Globus pallidus (tissue), 1 donor: ENCODE measurements at regions not wholly inside any gene's neighbourhood (a gene's known extent, or its start where the extent isn't known, plus 50 kb on each side); places are given as distances from the start of the nearest gene placed in this dataset.
"Not testable (repeated sequence)": the region's sequence is repeated elsewhere in the genome, so short reads cannot be mapped to it uniquely, and the experiment has no call there.

ENCODE experiments used
- DNase-seq: peaks from one replicate; pipeline ENCODE4 v3.0.0-alpha.2; 2015; ENCODE audit warnings: low spot score

DNA sequence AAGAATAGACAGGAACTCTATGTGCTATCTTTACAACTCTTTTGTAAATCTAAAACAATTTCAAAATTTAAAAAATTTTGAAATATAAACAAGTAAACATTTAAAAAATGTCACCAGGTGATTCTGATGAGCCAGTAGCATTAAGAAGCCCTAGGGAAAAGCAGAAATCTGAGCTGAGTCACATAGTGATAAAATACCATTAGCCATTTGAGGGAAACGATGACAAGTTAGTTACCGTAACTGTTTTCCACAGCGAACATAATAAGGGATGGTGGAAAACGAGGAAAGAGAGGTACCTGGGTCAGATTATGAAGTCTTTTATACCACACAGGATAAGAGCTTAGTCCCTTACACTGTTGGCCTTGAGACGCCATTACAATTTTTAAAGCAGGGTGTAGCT lies 55.5 kb downstream of the PRR15 start:
- DNase-seq = no peak

DNA sequence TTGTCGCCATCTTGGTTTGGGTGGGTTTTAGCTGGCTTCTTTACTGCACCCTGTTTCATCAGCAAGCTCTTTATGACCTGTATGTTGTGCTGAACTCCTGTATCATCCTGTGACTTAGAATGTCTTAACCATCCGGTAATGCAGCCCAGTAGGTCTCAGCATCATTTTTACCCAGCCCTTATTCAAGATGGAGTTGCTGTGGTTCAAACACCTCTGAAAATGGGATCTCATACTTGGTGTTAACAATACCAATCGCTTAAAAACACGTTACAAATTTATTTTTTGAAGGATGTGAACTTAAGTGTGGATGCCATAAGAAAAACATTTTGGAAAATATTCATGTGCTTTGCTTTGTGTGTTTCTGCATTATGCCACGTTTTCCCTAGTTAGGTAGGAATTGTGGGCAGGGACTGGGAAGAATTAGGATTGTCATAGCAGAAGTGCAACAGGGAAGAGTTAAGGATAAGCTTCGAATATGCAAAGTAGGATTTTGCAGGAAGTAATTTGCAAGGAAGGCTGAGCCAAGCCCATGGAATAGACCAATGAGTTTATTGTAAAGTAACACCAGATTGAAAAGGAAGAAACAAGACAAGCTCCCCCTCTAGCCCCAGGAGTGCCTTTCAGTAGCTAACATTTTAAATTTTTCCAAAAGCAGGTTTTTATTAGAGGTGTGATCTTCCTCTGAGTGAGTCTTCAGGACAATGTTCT lies 56.4 kb downstream of the PRR15 start:
- DNase-seq = no peak

DNA sequence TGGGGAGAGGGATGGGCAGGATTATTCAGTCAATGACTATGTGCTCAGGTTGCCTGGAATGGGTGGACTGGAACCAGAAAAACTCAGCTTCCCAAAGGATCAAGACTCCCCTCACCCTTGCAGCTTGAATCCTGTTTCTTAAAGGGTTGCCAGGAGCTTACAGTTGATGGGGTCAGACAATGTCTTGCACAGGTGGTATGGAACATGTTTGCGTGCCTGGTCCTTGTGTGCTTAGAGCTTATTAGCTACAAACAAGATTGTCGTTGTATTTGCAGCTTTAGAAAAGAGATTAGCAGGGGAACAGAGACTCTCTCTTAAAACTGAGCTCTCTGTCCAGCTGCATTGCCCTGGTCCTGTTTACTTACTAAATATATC lies 56.9 kb downstream of the PRR15 start:
- DNase-seq = no peak

GRCh38 chr7:29622335-29623265 lies 59.0 kb downstream of the PRR15 start:
- no peak for DNase-seq

- no peak for DNase-seq
Observed at GRCh38 chr7:29623973-29624372, 60.3 kb downstream of the PRR15 start.

GRCh38 chr7:29626730-29627129 lies 63.1 kb downstream of the PRR15 start:
- DNase-seq = no peak

DNA sequence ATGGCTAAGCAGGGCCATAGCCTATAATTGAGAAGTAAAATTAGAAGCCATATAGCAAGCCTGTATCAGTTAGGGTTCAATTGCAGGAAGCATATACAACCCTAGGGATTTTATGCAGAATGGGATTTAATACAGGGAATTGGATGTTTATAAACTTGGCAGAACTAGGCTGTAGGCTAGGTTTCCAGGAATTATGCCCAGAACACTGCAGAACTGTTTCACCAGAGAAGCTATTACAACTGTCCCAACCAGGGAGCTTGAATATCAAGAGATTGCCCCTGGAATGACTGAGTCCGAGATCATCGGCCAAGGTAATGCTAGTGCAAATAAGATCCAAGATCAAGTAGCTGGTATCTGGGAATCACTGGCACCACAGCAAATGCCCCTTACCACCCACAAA lies 64.0 kb downstream of the PRR15 start:
- DNase-seq = no peak

- DNase-seq = no peak
Observed at GRCh38 chr7:29629507-29629906, 65.9 kb downstream of the PRR15 start.

GRCh38 chr7:29635067-29636008 lies 71.7 kb downstream of the PRR15 start:
- peak; percentile 60 for DNase-seq

GRCh38 chr7:29636009-29636351 lies 72.3 kb downstream of the PRR15 start:
- DNase-seq = no peak

GRCh38 chr7:29637374-29637773 lies 73.7 kb downstream of the PRR15 start:
- no peak for DNase-seq

DNA sequence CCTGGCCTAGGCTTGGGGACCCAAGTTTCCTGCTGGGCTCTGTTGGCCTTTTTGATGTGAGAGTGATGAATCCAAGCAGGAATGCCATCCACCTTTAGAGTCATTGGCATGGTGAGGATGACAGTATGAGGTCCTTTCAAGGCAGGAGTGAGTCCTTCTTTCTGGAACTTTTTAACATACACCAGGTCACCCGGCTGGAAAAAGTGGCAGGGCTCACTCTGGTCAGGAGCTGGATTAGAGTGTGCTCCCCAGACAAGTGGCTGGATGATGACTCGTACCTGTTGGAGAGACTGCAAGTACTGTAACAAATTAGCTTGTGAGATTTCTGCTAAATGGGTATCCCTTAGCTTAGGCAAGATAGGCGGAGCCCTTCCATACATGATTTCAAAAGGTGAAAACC lies 75.2 kb downstream of the PRR15 start:
- DNase-seq = not testable (repeated sequence)

GRCh38 chr7:29639386-29639785 lies 75.8 kb downstream of the PRR15 start:
- DNase-seq = no peak

DNA sequence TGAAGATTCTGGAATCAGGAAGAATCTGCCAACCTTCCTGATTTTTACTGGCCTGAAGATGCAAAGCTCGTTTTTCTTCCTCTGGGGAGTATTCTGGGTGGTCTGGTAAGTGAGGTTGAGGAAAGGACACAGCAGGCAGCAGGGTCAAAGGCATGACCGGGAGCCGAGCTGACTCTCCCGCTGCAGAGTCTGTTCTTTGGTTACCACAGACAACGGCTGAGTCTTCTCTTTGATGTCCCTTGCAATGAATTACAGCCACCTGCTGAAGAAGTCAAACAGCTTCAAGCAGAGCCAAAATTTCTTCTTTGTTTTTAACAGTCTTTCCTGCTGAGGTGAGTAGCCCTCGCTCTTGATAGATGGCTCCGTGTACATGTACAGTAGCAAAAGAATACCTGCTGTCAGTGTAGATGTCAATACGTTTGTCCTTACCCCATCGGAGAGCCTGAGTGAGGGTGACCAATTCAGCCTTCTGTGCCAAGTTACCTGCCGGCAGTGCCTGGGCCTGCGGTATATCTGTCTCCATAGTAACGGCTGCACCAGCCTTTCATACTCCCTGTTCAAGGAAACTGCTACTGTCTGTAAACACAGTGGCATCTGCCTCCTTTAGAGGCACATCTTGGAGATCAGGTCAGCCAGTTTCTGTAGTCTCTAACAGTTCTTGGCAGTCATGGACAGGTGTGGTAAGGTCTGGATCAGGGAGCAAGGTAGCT lies 76.4 kb downstream of the PRR15 start:
- no peak for DNase-seq

DNA sequence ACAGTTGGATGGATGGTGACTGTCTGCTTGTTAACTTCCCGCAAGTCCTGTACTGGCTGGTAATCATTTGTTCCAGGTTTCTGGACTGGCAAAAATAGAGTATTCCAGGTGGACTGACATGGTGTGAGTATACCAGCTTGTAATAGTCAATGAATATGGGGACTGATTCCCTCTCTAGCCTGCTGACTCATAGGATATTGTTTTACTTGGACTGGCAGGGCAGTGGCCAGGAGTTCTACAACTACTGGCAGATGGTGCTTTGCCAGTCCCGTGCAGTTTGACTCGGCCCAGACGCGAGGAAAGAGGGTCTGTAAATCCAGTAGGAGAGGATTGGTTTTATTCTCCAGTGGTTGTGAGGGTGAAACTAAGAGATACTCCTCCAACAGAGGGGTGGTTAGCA lies 78.0 kb downstream of the PRR15 start:
- DNase-seq = no peak

GRCh38 chr7:29642494-29643155 lies 79.0 kb downstream of the PRR15 start:
- DNase-seq = no peak

DNA sequence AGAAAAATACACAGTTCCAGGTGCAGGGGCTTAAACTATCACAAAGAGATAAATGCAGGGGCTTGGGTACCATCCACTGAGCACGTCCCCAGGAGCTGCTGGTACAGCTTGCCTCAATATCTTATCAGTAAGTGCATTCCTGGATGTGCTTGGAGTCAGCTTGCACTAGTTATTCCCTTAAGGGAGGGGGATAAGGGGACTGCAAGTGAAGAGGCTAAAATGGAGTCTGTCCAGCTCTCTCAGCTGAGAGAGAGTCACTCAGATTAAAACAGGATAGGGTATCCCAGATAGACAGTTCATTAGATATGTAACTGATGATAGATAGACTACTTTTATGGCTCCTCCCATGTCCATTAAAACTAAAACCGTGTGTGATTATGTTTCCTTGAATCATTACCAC lies 82.5 kb downstream of the PRR15 start:
- DNase-seq = not testable (repeated sequence)

DNA sequence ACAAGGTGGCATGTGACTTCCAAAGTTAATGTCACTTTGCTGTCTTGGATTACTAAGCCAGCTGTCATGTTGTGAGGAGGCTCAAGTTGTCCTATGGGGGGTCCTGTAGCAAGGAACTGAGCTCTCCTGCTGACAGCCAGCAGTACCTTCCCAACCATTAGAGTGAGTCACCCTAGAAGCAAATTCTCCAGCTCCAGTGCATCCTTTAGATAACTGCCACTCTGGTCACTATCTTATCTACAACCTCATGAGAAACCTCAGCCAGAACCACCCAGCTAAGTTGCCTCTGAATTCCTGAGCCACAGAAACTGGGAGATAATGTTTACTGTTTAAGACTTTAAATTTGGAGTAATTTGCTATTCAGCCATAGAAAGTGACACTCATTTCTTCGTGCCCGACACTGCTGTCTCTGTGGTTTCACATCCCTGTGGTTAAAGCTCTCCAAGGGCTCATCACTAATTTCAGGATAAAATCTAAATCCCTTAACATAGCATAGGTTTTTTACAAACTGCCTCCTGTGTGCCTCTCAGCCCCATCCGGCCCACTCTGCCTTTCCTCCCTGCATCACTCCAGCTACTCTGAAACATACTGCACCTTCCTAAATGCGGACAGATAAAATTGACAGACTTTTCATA lies 83.5 kb downstream of the PRR15 start:
- DNase-seq = no peak

GRCh38 chr7:29647691-29648210 lies 84.1 kb downstream of the PRR15 start:
- DNase-seq = not testable (repeated sequence)

- no peak for DNase-seq
Observed at GRCh38 chr7:29649028-29649716, 85.5 kb downstream of the PRR15 start.
